ENCODE measurements at regions not wholly inside any gene's neighbourhood (a gene's known extent, or its start where the extent isn't known, plus 50 kb on each side); places are given as distances from the start of the nearest gene placed in this dataset.

- TF ChIP-seq GABPA (IDR thresholded peaks at IDR 0.05; ENCODE audit: low read depth) (no peak), CTCF (IDR thresholded peaks at IDR 0.05) (no peak), CHD2 (IDR thresholded peaks at IDR 0.05; ENCODE audit: low read length, partially characterized antibody) (no peak), MAX (IDR thresholded peaks at IDR 0.05; ENCODE audit: low read depth) (no peak), REST (IDR thresholded peaks at IDR 0.05; ENCODE audit: low read depth, low read length) (no peak), YY1 (IDR thresholded peaks at IDR 0.05; ENCODE audit: low read depth) (no peak), SIN3A (IDR thresholded peaks at IDR 0.05; ENCODE audit: borderline replicate concordance, low read depth, low read length) (no peak)
Measured at GRCh38 chr6:15039136-15039535, 206.7 kb upstream of the JARID2 start.

Measured in SK-N-SH (cell line).